ENCODE measurements at regions not wholly inside any gene's neighbourhood (a gene's known extent, or its start where the extent isn't known, plus 50 kb on each side); places are given as distances from the start of the nearest gene placed in this dataset.

DNA sequence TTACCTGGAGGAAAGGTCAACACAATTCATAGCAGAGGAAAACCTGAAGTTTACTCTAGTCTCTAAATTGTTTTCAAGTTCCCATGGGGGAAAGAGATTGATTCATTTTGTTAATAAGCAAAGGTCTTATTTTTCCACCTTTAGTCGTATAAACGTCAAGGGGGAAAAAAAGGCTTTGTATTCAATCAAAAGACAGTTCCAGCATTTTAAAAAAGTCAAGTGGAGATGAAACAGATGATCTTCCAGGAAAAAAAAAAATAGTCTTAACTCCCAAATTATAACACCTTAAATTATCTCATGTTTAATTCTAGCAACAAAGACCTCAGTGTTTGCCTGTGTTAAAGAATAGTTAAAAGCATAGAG lies 140.5 kb downstream of the TOMM20 start:
- DNase-seq, result no peak

DNA sequence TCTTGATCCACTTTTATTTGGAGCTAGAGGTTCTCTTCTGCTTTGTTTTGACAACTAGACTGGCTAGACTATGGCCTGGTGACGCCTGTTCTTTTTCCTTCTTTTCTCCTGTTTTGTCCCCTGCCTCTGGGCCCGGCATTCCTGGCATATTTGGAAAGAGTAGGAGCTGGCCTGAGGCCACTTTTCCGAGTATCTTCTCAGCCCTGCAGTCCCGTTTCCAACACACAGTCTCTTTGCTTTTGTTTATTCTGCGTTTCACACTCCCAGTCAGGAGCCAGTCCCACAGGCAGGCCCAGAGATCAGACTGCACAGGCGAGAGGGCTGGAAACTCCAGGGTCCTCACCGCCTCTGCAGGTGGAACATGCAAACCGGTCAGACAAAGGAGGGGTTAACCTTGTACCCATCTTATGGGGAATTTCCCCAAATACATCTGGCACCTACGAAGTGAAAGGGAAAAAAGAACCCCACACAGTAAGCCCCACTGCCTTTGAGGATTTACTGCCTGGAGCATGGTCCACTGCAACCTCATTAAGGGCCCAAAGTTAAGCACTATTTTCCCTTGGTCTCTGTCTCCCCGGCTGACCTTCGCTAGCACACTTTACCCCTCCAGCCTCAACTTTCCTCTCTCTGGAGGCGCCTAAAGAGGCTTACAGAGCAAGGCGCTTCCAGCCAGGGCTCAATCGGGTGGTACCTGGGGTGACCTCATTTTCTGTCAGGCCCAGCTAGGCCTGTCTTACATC lies 141.1 kb downstream of the TOMM20 start:
- no peak for DNase-seq

DNA sequence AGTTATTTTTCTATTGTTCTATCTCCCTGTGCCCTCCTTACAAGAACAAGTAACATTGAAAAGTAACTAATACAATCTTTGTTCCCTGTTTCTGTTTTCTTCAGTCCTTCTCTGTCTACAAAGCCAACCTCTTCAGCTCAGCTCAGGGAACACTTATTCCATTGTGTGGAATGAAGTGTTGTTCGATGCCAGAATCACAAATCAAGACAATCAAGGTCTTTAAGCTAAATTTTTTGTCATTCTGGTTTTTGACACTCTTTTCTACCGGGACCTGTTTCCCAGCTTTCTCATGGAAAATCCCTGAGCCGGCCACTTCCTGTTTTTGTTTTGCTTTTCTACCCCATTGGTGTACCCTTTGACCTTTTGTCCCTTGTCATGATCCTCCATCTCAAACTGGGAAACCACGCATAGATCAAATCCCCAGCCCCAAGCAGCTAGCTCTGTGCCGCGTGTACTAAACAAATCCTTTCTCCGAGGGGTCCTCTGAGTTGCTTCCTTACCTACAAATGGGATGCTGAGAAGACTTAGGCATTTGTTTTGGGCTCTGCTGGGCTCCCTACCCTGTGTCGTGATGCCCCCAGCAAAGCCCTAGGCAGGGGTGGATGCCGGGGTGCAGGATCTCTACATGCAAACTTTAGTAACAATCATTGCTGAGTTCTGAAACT lies 141.8 kb downstream of the TOMM20 start:
- no peak for DNase-seq

- DNase-seq, result no peak
These were observed 142.9 kb downstream of the TOMM20 start for GRCh38 chr1:234985516-234986294.

- no peak for DNase-seq
These were observed 143.6 kb downstream of the TOMM20 start for GRCh38 chr1:234985007-234985370.

DNA sequence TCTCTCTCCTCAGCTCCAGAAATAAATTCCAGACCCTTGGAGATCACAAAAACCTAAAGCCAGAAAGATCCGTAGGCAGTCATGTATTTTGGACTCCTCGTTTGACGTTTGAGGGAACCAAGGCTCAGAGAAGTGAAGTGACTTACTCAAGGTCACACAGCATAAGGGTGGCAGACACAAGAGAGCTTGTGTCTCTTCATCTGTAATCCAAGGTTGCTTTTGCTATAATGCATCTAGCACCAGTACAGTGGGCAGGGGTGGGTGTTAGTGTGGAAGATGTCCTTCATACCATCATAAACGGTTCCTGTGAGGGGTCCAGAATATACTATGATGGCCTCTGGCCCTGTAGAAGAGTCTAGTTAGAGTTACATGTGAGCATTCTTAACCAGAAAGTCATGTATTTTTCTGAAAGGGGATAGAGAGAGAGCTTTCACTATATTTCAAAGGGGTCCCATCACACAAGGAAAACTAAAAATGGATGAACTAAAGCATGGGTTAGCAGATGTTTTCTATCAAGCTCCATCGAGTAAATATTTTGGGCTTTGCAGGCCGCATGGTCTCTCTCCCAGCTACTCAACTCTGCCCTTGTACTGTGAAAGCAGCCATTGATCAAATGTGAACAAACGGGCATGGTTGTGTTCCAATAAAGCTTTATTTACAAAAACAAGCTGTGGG lies 144.9 kb downstream of the TOMM20 start:
- DNase-seq, result no peak

DNA sequence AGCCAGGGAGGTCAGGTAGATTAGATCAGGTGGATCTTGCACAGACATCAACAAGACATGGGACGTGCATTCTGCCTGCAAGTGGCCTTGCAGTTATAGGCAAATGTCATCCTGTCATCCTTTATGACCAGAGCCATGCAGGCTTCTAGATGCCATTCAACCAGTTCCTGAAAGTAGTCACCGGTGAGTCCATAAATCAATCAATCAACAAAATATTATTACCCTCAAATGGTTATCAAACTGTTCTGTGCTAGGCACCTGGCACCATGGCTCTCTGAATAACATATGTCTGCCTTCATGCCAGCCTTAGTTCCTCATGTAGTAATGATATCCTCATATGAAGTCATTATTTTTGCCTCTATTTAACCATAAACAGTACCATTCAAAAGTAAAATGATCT lies 146.9 kb downstream of the TOMM20 start:
- DNase-seq, result no peak

- no peak for DNase-seq
These were observed 147.8 kb downstream of the TOMM20 start for GRCh38 chr1:234980645-234981396.

- no peak for DNase-seq
These were observed 148.4 kb downstream of the TOMM20 start for GRCh38 chr1:234980291-234980644.

DNA sequence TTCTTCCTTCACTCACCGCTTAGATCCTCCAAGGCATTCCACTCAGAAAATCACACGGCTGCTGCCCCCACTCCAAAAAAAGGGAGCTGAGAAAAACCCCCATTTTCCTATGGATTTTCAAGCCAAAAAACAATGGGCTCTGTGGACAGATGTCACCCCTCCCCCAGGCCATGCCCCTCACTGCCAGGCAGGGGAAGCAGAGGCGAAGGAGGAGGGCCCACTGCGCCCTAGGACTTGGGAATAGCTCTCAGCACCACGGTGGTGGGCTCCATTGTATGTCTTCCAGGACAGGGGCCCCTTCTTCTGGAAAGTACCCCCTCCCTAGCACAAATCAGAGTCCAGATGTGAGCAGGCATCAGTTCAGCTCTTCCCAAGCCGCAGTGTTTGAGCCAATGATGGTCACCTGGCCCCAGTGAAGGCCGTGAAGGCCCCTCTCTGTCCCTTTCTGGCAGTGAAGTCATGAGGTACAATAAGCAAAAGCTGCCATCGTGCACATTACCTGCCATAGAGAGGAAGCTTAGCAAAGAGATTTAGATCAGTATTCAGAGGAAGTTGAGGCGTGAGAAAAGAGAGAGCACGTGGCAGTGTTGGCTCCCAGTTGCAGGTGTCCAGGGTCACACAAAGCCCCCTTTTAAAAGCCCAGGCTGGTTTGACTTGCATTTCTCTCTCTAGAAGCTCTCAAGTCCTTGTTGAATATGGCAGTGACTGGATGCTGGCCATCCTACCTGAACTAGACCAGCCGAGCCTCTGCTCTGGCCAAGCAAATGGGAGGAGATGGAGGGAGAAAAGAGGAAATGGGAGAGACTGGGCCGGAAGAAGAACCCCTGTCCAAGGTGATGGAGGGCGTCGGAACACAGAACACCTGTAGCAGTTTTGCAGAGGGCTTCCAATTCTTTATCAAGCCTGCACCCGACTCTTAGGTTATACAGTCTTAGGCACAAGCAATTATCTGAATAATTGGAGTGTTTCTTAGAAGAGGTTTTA lies 149.0 kb downstream of the TOMM20 start:
- DNase-seq, result no peak

DNA sequence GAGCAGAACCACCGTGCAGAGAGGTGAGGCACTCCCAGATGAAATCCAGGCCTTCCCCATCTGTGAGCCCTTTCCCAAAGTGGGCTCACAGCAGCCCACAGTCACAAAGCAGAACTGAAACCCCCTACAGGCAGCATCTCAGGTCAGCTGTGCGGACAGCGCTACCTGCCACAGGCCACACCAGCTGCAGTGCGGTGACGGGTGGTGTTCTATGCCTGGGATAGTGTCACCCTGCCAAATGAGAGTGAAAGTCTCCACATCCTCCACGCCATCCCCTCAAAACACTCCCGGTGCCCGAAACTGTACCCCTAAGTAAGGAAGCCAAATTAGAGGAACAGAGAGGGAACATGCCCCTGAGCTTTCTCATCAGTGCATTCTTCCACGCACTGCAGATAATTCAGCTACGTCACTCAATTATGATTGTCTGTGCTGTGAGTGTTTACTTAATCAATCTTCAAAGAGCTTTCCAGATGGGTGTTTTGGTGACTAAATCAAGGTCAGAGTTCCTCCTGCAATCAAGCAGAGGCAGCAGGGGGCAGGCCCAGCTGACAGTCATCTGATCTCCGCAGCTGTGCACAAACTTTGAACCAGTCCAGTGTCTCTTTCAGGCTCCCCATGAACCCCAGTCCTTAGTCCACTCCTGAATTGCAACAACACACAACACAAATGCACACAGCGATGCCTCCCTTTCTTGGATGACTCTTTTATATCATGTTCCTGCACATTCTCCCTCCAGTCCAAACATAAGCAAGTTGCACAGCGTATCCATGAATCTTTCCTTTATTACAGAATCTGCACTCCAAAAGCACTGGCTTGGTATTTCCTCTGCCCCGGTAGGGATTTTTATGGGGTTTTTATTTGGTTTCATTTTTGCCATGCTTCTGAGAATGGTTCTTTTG lies 150.0 kb downstream of the TOMM20 start:
- DNase-seq, result peak; percentile 54

- DNase-seq, result no peak
These were observed 150.7 kb downstream of the TOMM20 start for GRCh38 chr1:234977875-234978396.

GRCh38 chr1:234976861-234977680 lies 151.6 kb downstream of the TOMM20 start:
- no peak for DNase-seq

DNA sequence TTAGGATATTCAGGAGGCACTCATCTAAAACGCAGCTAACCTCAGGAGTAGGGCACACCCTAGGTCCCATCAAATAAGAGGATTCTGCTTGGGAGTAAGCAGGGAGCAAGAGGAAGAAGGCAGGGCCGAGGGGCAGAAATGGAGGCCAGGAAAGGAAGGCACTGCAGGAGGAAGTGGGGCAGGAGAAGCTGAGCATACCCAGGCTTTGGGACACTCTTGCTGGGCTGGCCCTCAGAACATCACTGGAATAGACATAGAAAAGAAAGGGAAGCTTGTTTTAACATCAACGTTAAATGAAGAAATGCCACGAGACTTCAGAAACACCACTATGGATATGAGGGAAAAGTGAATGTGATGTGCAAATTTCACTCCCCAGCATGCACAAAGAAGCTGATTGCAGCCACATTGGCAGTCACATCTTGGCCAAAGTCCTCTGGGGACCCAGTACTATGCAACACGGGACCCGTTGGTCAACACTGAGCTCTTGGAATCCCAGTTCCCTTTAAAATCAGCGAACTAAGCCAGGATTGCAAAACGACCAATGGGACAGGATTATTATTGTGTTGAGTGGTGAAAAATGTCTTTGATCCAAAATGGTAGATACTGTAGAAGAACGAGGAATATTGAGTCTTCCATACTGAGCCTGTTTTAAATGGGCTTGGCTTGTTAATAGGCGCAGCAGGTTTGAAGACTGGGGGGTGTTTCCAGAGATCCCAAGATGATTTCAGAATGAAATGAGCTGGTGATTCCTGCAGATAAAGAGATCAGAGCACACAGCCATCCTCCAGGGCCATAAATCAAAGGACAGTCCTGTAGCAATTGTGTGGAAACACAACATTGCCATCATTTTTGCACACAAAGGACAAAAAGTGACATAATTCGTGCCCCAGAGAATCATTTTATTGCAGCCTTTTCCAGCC lies 152.4 kb downstream of the TOMM20 start:
- no peak for DNase-seq

GRCh38 chr1:234975122-234975940 lies 153.3 kb downstream of the TOMM20 start:
- DNase-seq, result no peak

DNA sequence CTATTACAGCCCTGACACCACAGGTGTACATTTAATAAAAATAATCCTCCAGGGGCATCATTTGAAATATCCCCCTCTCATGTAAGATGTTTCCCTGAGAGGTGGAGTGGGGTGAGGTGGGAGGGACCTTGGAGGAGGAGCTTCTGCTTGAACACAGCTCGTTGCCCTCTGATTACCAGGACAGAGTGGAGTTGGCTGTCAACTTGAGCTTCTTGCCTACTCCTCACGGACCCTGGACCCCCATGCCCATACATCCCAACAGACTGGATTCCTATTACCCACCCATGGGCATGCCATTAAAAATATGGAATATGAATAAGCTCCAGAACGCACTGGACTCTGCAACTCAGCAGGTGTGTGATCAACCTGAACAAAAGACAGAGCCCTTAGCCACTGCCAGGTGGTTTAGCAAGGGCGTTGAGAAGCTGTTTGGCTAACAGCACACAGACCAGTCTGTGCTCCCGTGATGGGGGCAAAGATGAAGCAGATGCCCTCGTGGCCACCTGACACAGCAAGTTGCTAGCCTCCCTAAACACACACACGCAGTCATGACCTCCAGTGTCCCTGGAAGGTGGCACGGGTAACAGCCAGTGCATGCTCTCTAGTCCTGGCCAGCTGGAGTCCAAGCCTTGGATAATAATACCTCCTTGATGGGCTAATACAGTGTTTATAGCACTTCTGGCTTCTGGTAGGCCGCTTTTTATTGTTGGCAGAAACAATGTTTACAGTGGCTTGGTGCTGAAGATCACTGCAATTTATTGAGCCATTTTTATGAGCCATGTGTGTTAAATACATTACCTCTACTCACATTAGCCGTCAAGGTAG lies 155.0 kb downstream of the TOMM20 start:
- DNase-seq, result no peak
